Non-pigmented ciliary epithelial cell (primary cell): ENCODE measurements at regions not wholly inside any gene's neighbourhood (a gene's known extent, or its start where the extent isn't known, plus 50 kb on each side); places are given as distances from the start of the nearest gene placed in this dataset.

Source experiments
- DNase-seq: peaks from one replicate; pipeline ENCODE4 v3.0.0-alpha.2; 2010; ENCODE audit warnings: low read depth

DNA sequence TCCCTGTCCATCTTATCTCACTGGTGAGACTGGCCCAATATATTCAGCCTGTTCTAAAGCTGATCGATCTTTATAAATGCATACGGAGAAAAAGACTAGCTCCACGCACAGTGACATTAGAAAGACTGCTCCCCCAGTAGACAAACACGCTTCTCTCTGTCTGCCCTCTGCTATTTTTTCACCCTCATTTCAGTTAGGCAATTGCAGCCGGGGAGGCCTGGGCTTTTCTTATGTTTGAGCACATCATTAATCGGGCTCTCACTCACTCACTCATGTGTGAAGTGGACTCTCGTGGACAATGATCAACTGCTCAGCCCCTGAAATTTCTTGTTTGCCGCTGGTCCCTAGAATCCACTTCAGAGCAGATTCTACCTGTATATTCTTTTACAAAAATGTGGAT is 824.7 kb upstream of the TENM3 start:
- DNase-seq = no peak

DNA sequence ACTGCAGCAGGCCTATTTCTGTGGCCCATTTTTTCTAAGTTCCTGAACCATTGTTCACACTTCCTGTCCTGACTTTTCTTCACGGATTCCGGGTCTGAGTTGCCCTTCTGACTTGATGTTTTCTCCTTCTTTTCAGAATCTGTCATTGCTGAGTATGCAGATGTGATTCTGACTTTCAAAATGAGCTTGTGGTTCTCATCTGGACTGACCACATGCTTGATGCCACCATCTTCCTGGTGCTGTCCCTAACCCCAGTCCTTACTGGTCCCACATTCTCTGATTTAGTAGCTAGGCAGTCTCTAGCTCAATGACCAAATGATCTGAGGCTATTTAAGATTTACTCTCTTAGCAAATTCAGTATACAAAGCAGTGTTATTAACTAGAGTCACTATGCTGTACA is 822.3 kb upstream of the TENM3 start:
- no peak for DNase-seq

DNA sequence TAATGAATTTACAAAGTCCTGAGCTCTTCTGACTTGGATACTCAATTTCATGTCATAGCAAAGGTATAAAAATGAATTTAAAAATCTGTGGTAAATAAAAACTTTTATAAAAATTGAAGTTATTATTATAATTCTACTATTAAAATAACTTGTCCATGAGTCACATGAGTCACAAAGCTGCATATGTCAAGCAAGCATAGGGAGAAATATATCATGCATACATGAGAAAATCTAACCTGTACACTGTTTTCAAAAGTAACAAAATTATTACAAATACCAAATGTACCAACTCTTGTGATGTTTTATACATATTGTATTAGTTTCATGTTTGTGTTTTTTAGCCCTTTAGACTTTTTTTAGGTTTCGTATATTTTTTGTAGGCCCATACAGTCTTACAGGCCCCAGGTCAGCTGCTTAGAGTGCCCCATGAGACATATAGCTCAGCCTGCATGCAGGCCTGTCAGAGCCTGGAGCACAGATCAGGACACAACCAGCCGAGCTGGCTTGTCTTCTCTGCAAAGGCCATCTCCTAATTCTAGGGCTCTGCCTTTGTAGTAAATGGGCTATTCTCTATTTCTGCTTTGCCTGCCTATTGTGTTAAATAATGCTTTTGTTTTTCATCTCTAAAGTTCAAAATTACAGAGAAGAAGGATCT is 818.7 kb upstream of the TENM3 start:
- no peak for DNase-seq

DNA sequence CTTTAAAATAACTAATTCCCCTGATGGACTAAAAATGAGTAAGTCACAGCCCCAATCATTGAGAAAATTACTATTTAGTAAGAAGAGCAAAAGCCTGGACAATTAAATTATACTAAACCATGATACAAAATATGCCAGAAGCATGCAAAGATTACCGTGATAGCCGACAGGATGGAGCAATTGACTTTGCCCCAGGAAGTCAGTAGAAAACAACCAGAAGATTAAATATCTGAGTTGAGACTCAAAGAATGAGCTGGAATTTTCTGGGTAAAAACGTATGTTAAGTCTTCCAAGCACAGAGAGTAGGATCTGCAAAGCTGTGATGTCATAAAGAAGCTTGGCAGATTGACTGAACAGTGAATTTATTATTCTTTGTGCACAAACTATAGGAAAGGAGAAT is 816.1 kb upstream of the TENM3 start:
- DNase-seq = no peak

DNA sequence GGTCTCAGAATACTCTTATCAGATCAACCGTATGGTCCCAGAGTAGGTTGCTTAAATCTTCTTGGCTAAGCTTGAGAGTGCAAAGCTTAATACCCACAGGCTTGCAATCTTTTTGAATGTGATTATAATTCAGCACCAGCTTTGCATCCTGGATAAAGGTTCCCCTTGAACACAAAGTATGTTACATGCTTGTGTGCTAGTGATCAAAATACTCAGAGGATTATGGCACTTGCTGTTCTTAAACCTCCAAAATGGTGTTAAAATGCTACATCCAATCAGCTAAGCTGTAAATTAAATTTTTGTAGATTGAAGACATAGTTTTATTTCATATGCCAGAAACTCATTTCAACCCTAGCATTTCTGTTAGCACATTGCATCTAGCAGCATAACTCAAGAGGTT is 812.2 kb upstream of the TENM3 start:
- no peak for DNase-seq

DNA sequence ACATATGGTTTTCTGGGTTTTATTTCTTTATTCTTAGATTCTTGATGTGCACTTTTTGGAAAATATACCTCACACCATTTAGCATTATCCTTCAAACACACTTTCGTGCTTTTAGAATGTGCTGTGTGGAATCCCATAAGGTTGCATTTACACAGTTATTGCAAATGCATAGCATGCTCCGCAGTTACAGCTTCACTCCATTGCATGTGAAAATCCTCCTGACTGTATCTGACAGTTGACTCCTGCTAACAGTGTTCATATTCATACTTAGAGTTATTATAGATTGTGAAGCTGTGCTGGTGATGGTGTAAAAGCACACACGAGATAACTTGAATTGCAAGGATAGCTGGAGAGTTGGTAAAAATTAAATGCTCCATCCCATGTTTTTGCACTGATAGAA is 811.5 kb upstream of the TENM3 start:
- DNase-seq = no peak

DNA sequence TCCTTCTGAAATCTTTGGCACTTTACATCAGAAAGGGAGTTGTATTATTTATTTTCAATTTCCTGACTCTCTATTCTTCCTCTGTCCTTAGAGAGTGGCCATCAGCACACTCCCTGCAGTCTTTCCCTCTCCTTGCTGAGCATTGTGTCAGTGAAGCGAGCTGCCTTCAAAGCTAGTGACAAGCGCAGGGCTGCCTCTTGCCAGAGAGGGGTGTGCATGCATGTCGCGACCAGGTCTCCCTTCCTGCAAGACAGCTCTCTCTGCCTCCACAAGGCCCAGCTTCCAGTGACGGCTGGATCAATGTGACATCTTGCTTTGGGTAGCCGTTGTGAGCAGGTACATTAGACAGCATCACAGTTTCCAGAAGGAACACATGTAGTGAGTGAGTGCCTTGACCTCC is 810.9 kb upstream of the TENM3 start:
- DNase-seq = no peak

DNA sequence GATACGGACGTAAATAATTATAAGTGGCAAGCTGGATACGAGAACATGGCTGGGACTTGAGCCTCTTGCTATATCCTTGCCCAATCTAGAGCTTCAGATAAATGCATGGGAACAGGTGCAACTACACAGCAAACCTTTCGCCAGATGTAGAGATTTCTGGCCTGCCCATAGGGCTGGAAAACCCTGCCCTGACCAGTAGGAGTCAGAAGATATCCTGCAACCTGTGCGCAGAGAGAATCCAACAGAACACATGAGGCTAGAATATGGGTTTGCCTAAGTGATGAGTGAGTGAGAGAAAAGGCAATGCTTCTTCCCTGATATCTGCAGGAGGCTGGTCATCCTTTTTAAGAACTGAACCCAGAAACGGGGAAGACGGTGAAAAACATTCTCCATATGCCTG is 805.3 kb upstream of the TENM3 start:
- no peak for DNase-seq

DNA sequence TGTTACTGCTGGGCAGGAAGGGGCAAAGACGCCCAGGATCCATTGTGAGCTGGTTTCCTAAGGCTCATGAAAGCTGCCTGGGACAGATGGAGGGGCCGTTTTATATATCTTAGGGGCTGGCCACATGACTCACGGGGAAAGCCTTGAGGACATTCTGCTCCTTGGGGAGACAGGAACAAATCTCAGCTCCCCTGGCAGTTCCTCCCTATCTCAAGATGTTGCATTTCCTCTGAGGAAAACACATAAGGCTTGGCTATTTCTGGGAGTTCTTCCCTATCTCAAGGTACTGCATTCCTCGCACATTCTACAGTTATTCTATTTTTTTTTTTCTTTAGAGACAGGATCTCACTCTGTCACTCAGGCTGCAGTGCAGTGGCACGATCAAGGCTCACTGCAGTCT is 804.6 kb upstream of the TENM3 start:
- no peak for DNase-seq

DNA sequence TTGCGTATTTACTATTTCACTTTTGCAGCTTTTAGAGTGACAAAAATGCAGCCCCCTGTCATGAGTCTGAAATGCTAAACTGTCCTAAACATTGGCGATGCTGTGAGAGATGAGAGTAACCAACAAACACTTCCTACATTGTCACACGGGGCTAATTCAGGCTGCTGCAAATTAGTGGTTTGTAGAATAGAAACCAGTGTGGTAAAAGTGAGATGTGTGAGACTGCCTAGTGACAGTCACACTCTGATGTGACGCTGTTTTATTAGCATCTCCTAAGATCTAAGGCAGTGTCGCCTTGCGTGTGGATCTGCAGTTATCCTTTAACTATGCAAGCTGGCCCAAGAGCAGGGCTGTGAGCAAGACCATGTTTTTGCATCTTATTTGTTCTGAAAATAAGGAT is 800.2 kb upstream of the TENM3 start:
- DNase-seq = no peak

DNA sequence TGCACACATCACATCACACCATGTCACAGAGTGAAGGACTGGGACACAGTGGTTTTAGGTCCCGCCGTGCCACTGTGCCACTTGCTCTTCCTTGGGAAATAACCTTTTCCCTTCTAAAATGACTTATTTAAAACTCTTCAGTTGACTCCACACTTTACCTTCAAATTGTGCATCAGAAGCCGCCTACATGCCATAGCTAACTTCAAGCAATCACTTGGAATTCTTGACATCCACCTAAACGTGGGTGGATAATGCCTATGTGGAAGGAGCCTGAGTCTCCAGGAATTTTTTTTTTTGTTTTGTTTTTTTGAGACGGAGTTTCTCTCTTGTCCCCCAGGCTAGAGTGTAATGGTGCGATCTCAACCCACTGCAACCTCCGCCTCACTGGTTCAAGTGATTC is 777.4 kb upstream of the TENM3 start:
- DNase-seq = no peak

DNA sequence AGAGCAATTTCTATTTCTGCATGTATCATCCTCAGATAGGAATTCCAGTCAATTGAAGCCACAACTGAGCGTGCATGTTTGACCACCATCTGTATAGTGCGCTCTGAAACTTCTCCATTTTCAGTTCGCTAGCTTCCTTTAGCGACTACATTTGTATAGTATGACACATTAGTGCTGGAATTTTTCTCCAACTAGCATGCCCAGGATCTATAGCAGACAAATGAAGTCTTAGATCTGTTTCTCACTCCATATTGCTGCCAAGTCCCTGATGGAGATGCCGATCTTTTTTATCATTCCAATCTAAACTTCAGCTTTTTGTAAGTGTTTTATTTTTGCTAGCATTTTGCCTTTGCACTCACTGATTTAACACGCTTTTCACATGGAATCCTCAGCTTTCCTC is 774.8 kb upstream of the TENM3 start:
- DNase-seq = no peak

DNA sequence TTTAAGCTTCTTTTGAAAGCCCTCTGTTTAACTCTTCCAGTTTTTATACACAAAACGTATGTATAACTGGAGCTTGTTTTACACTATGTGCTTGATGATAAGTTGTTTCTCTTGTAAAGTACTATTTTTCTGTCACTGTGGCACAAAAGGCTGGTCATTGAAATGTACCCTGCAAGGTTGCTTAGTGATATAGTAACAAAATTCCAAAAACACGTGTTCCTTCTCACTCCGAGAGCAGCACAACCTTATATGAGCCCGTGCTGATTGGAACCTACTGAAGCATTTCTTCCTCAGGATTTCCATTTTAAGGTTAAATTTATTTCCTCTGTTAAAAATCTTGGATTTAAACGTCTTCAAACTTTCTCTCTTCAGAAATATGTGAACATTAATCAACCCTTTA is 772.9 kb upstream of the TENM3 start:
- no peak for DNase-seq

DNA sequence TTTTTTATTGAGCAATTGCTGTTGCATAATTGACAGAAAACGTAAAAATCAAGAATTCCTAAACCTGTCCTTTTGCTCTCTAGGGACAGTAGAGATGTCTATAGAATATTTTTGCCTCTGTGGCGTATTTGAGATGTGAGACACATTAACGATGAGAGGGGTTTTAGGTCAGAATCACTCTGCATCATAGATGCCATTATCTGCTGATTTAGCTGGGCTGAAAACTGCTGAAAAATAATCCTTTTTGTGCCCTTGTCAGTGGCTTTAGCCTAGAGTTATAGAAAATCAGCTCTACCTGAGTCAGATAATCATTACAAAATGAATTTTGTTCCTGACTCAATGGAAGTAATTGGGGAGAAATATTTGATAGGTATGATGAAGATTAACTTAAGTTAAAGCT is 767.8 kb upstream of the TENM3 start:
- DNase-seq = no peak

DNA sequence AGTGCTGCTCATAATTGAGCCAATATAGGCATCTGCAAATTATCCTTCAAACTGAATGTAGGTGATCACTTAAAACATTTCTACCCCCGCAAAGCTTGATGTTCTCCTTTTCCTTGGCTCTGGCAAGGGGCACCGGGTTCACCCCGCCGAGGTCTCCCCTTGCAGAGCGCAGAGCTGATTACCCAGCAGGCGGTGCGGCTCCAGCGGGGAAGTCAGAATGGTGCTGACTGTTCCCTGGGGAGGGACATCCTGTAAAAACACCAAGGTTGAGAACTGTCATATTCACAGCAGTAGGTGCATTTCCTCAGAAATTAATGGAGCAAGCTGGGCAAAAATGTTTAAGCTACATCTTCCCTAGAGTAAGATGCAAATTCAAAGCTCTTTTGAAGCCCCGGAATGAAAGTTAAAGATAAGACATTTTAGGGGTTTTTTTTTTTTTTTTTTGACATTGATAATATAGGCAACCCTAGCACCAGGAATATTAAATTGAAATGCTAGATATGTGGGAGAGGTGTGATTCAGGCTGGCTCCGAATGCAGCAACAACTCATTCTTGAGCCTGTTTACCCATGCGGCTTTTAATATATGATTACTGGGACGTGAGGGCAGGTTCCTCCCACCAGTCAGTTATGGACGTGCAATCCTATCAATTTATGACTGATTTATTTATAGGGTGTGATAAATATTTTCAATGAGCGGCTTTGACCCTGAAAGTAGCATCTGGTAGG is 767.3 kb upstream of the TENM3 start:
- no peak for DNase-seq

DNA sequence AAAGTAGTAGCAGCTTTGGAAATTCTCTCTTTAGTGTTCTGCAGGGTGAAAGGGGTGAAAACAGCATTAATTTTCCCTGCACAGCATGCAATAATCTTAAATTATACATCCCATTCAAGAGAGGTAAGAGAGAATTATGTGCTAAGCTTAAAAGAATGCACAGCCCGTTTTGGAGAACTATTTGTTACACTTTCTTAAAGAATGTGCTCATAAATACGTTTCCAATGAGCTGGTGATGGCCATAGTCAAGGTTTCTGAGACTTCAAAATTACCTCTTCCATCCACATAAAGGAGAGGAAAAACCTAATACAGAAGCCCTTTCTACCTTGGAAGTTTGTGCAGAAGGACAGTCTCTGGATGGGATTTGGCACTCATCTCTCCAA is 766.7 kb upstream of the TENM3 start:
- DNase-seq = no peak

DNA sequence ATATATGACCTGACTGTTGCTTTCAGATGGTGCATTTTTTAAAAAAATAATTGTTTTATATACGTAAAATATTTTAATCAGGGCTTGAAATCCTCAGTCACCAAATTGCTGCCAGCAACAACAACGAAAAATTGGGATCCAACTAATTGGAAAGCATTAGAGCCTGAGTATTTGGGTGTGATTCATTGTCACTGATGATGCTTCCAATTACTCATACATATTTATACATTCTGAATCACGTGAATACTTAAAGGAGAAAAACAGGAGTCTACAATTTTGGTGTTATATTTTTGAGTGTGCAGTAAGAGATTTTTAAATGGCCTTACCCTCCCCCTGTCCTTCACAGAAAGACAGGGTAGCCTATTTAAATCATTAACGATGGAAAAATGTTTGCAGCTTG is 765.6 kb upstream of the TENM3 start:
- DNase-seq = no peak

DNA sequence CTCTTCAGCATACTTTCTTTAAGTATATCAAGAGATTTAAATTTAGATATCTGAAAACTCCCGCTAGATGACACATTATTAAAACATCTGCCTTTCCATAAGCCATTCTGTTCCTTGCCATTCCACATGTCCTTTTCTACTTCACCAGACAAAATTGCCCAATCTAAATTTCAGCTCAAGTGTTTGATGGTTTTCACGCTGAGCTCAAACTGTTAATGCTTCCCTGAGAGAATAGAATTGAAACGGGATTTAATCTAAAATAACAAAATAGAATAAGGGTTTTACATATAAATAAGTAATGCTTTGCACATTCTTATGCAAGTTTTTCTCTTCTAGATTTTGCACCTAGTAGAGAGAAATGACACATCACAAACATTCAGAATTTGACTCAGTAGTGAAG is 764.5 kb upstream of the TENM3 start:
- no peak for DNase-seq

DNA sequence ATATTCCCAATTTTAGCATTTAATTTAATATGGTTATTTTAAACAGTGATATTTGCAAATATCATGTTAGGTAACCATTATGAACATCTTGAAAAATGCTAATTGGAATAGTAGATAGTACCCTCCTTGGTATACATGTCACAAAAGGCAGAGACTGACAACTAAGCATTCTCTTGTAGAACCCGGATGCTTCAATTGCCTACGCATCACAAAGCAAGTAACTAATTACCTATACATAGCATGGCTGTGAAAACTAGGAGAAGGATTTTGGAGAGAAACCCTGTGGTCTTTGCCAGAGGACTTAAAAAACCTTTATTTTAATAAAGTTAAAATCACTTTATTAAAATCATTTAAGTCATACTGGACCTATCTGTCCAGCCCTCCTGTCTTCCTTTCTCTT is 764.1 kb upstream of the TENM3 start:
- no peak for DNase-seq

DNA sequence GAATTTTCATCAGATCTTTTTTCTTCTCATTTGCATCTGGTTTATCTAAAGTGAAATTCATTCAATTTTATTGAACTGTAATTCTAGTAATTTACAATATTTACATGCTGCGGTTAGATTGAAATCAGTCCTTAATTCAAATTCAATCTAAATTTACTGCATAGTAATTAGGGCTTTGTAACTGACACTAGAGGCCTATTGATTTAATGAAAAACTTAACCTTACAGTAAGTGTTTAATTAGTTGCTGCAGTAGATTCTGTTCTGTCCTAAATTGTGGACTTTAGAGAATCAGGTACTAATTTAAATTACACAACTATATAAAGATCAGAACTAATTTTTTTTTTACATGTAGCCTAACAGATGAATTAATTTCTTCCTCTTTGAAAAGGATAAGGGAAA is 758.8 kb upstream of the TENM3 start:
- no peak for DNase-seq

DNA sequence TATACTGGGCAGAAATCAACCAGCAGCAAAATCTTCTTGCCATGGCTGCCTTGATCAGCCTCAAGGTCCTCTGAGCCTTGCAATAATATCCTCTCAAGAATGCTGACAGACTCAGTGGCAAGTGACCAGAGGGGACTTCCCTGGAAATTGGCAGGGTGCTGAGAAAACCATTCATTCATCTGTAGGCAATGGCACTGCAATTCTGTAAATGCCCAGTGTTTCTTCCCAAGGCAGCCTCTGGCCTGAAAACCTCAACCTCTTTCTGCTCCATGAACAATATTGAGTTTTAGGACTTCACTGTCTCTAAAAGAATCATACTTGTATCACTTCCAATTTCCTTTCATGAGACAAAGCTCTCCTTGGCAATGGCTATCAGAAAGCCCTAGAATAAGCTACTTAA is 754.3 kb upstream of the TENM3 start:
- DNase-seq = no peak

DNA sequence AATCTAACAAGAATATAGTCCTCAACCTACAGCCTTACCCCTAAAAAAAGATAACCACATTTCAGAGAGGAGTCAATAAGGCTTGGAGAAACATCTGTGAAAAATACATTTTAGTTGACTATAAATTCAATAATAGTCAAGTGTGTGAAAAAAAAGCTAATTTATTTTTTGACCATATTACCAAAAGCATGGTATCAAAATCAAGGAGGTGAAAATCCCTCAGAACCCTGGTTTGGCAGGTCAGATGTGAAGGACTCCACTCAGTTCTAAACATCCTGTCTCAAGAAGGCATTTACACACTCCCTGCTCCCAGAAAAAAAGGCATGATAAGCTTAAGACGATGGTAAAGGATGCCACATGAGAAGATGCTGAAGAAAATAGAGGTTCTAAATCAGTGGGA is 745.1 kb upstream of the TENM3 start:
- no peak for DNase-seq

DNA sequence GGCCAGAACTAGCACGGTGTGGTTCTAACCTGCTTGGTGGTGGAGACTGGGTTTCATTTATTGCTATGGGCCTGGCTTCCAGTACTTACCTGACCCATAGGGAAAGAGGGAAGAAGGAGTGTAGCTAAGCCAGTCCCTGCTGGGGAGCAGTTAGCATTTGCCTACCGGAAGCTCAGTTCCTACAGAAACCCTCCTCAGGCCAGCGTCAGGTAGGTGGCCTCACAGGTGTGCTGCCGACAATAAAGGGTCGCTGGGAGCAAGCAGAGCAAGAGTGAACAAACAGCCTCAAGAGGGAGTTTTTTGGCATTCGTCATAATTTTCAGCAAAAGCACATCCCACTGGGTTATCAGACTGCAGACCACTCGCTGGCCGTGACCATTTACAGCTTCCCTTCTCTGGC is 740.6 kb upstream of the TENM3 start:
- DNase-seq = no peak

DNA sequence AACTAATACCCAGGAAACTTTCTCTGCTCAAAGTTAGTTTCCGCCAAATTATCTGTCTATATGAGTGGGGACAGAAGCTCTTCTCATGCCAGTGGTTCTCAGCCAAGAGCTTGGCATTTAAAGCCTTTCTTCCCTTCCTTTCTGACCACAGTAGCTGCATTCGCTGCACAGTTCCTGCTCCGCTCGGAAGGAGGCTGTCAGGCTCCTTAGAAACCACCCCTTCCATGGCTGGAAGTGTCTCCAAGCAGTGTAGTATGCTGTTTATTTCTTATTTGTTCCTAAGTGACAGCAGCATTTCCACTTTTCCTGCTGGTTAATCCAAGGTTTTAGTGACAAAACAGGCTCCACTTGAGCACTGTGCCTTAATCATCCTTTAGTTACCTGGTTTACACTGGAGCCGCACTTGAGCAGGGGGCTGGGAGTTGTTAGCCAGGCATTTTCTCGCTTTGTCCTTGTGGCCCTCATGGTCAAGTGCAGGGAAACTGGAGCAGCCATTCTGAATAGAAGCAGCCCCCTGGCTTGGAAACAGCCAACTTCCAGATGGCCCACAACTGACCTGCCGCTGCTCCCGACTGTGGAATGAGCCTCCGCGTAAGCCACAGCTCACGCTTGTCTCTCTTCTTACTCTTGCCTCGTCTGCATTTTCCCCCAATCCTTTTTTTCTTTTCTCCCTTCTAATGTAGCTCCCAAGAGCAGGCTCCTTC is 739.4 kb upstream of the TENM3 start:
- no peak for DNase-seq
